Psoas muscle (tissue), 7 donors: ENCODE measurements at regions not wholly inside any gene's neighbourhood (a gene's known extent, or its start where the extent isn't known, plus 50 kb on each side); places are given as distances from the start of the nearest gene placed in this dataset.

ENCODE experiments used
- ATAC-seq, 4 donors: fragments of 200-7000 bp; cut with Tn5 transposase; one replicate each; pipeline ENCODE4 v1.9.1; 2020; ENCODE audit warnings: moderate library complexity in 3 of 4, mild to moderate bottlenecking in 2 of 4
- DNase-seq, 2 donors: peaks; one replicate each; pipeline ENCODE4 v3.0.0-alpha.2; 2020
- H3K27ac ChIP-seq: fragments of 200-600 bp; one replicate; pipeline ENCODE4 v1.8.0; 2022
- H3K27me3 ChIP-seq, 3 donors: fragments of 200-600 bp in 1 of 3; one replicate each; pipeline versions ENCODE4 v1.6.1 to v1.8.0; 2013 to 2022; ENCODE audit warnings: low read length in 2 of 3, mild to moderate bottlenecking in 2 of 3, moderate library complexity in 1 of 3; ENCODE audit not compliant: insufficient read depth in 3 of 3
- H3K36me3 ChIP-seq, 2 donors: fragments of 200-600 bp in 1 of 2; one replicate each; pipeline versions ENCODE4 v1.6.1 to v1.8.0; 2013 to 2022; ENCODE audit warnings: low read depth in 1 of 2, mild to moderate bottlenecking in 1 of 2, moderate library complexity in 1 of 2; ENCODE audit not compliant: insufficient read depth in 1 of 2
- H3K4me1 ChIP-seq: fragments of 200-600 bp; one replicate; pipeline ENCODE4 v1.8.0; 2022
- H3K4me3 ChIP-seq: fragments of 200-600 bp; one replicate; pipeline ENCODE4 v1.8.0; 2022; ENCODE audit warnings: mild to moderate bottlenecking
- H3K9me3 ChIP-seq: fragments of 200-600 bp; one replicate; pipeline ENCODE4 v1.8.0; 2022
- CTCF ChIP-seq: fragments of 200-600 bp; IDR thresholded peaks from one replicate; pipeline ENCODE4 v1.8.0; 2022; ENCODE audit warnings: antibody characterized with exemption
- WGBS, 3 donors: extraction: QIAGEN DNeasy Blood & Tissue Kit; methylation state at CpG; one replicate each; pipeline versions ENCODE4 v1.1.6 to v1.1.7; 2013; 5-methylcytosine and 5-hydroxymethylcytosine counted together
- intact Hi-C, 2 donors: fragments of 100-400 bp; cut with DNase I; formaldehyde crosslinking; loops; one replicate each; pipeline versions ENCODE4 v1.11.0 to v1.14.2; 2022
- donor health status: healthy with polysubstance abuse.
- donor health status: DM: no; HTN: no; CAD: no; lungs with moderate emphysema.
- donor health status: Bipolar disorder and iron deficiency.
- donor health status: healthy.
- donor health status: DM: yes; HTN: yes; CAD: no.
- donor health status: DM: no; HTN: no; CAD: no.
- donor health status: DM: yes; HTN: yes; CAD: no.

- Histone ChIP-seq H3K4me1 (no peaks in the 10 kb centered on the region), H3K27ac (no peak overlapping the region), H3K27me3 (no peaks in the 10 kb centered on the region), H3K36me3 (no peaks in the 10 kb centered on the region), H3K4me3 (no peak overlapping the region), H3K9me3 (no peaks in the 10 kb centered on the region)
- ATAC-seq (no peak), DNase-seq (no peak)
- no peak for TF ChIP-seq CTCF
- 69 to 86% (median 82%) methylated on average over 6 of the region's 6 CpGs for WGBS, 3 donors
- intact Hi-C loops: no loop called here
Measured at GRCh38 chrX:23118890-23119527, 119.2 kb downstream of the DDX53 start.

- Histone ChIP-seq H3K4me1 (no peaks in the 10 kb centered on the region), H3K36me3 (no peaks in the 10 kb centered on the region), H3K9me3 (no peaks in the 10 kb centered on the region), H3K27me3 (no peaks in the 10 kb centered on the region), H3K4me3 (no peak overlapping the region), H3K27ac (no peak overlapping the region)
- intact Hi-C loops: no loop called here
- TF ChIP-seq CTCF: no peak
- DNase-seq (no peak), ATAC-seq (no peak)
- WGBS, 3 donors: 62 to 71% (median 65%) methylated on average over 4 of the region's 4 CpGs
Measured at GRCh38 chrX:23127586-23127985, 127.8 kb downstream of the DDX53 start.

- TF ChIP-seq CTCF: no peak
Measured at GRCh38 chrX:23133551-23133950, 133.8 kb downstream of the DDX53 start.

GRCh38 chrX:23134136-23134535, 134.4 kb downstream of the DDX53 start:
- Histone ChIP-seq H3K36me3 (no peaks in the 10 kb centered on the region), H3K27ac (no peak overlapping the region), H3K9me3 (no peaks in the 10 kb centered on the region), H3K4me3 (no peak overlapping the region), H3K4me1 (no peaks in the 10 kb centered on the region), H3K27me3 (no peaks in the 10 kb centered on the region)
- intact Hi-C loops: no loop called here
- TF ChIP-seq CTCF: no peak
- no peak for ATAC-seq
- DNase-seq: no peak

More at GRCh38 chrX:23133551-23133950, 133.8 kb downstream of the DDX53 start:
- Histone ChIP-seq H3K9me3 (no peaks in the 10 kb centered on the region), H3K36me3 (no peaks in the 10 kb centered on the region), H3K4me1 (no peaks in the 10 kb centered on the region), H3K27me3 (no peaks in the 10 kb centered on the region), H3K4me3 (no peak overlapping the region), H3K27ac (no peak overlapping the region)
- WGBS, 3 donors: 68 to 77% (median 74%) methylated on average over 8 of the region's 8 CpGs
- intact Hi-C loops: no loop called here
- no peak for DNase-seq
- no peak for ATAC-seq

GRCh38 chrX:23136816-23137215, 137.1 kb downstream of the DDX53 start:
- intact Hi-C loops: no loop called here
- Histone ChIP-seq H3K4me3 (no peak overlapping the region), H3K27ac (no peak overlapping the region), H3K4me1 (no peaks in the 10 kb centered on the region), H3K36me3 (no peaks in the 10 kb centered on the region), H3K27me3 (no peaks in the 10 kb centered on the region), H3K9me3 (no peaks in the 10 kb centered on the region)
- no peak for DNase-seq
- WGBS, 3 donors: 71 to 78% (median 71%) methylated on average over 6 of the region's 6 CpGs
- ATAC-seq: no peak
- no peak for TF ChIP-seq CTCF
